ENCODE measurements at regions not wholly inside any gene's neighbourhood (a gene's known extent, or its start where the extent isn't known, plus 50 kb on each side); places are given as distances from the start of the nearest gene placed in this dataset.

DNA sequence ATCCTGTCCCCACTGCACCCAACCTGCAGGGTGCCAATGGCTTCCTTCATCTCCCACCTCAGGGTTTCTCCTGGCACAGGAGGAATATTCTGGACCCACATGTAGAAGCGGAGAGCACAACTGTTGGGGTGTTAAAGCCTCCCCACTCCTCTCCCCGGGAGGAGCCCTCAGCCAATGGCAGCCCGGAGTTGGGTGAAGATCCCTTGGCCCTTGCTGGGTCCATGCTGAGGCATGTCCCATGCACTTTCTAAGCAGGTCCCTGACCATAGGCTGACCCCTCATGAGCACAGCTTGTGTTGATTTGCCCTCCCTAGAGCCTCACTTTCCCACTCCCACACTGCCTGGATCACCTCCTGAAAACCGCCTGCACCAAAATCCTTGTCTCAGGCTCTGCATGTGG, 97.2 kb upstream of the PMEPA1 start:
- ChIA-PET POLR2A (ENCODE audit: low non-redundant PET) (no interaction called here), CTCF (interaction anchor here (0.6 to 1.0 kb wide), 2 partner anchors 13 to 427 kb away, joined by 3 to 9 read pairs; no protein-coding TSS in a partner anchor)
- TF ChIP-seq, protein P1, sequence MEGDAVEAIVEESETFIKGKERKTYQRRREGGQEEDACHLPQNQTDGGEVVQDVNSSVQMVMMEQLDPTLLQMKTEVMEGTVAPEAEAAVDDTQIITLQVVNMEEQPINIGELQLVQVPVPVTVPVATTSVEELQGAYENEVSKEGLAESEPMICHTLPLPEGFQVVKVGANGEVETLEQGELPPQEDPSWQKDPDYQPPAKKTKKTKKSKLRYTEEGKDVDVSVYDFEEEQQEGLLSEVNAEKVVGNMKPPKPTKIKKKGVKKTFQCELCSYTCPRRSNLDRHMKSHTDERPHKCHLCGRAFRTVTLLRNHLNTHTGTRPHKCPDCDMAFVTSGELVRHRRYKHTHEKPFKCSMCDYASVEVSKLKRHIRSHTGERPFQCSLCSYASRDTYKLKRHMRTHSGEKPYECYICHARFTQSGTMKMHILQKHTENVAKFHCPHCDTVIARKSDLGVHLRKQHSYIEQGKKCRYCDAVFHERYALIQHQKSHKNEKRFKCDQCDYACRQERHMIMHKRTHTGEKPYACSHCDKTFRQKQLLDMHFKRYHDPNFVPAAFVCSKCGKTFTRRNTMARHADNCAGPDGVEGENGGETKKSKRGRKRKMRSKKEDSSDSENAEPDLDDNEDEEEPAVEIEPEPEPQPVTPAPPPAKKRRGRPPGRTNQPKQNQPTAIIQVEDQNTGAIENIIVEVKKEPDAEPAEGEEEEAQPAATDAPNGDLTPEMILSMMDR (conservative IDR thresholded peaks at IDR 0.05; ENCODE audit: low read depth), result no peak
- DNase-seq (ENCODE audit: low spot score), result no peak
- H3K27ac ChIP-seq, result no peak overlapping the region

GRCh38 chr20:57806476-57806875, 96.7 kb upstream of the PMEPA1 start:
- no peak overlapping the region for H3K27ac ChIP-seq
- ChIA-PET CTCF (interaction anchor here (0.6 kb wide), 2 partner anchors 325 to 428 kb away, joined by 4 to 9 read pairs; no protein-coding TSS in a partner anchor), POLR2A (ENCODE audit: low non-redundant PET) (no interaction called here)
- TF ChIP-seq, protein P1 (conservative IDR thresholded peaks at IDR 0.05; ENCODE audit: low read depth), result no peak
- DNase-seq (ENCODE audit: low spot score), result no peak

- H3K27ac ChIP-seq, result no peak overlapping the region
- TF ChIP-seq, protein P1 (conservative IDR thresholded peaks at IDR 0.05; ENCODE audit: low read depth), result no peak
- peak; percentile 56 for DNase-seq (ENCODE audit: low spot score)
- CTCF ChIA-PET, result no interaction called here
- POLR2A ChIA-PET (ENCODE audit: low non-redundant PET), result no interaction called here
Observed at GRCh38 chr20:57805747-57806146, 95.9 kb upstream of the PMEPA1 start.

GRCh38 chr20:57804470-57805250, 94.8 kb upstream of the PMEPA1 start:
- CTCF ChIA-PET, result interaction anchor here (0.7 to 1.5 kb wide), 2 partner anchors 12 to 302 kb away, joined by 3 to 5 read pairs; no protein-coding TSS in a partner anchor
- TF ChIP-seq, protein P1 (conservative IDR thresholded peaks at IDR 0.05; ENCODE audit: low read depth), result no peak
- no peak for DNase-seq (ENCODE audit: low spot score)
- POLR2A ChIA-PET (ENCODE audit: low non-redundant PET), result no interaction called here
- H3K27ac ChIP-seq, result no peak overlapping the region

- no peak for DNase-seq (ENCODE audit: low spot score)
- ChIA-PET CTCF (interaction anchor here (0.5 to 1.5 kb wide), 2 partner anchors 13 to 90 kb away, joined by 3 to 5 read pairs; no protein-coding TSS in a partner anchor), POLR2A (ENCODE audit: low non-redundant PET) (no interaction called here)
- H3K27ac ChIP-seq, result no peak overlapping the region
- TF ChIP-seq, protein P1 (conservative IDR thresholded peaks at IDR 0.05; ENCODE audit: low read depth), result no peak
Observed at GRCh38 chr20:57803508-57804005, 93.7 kb upstream of the PMEPA1 start.

GRCh38 chr20:57802765-57803507, 93.1 kb upstream of the PMEPA1 start:
- ChIA-PET CTCF (interaction anchor here (0.5 to 1.5 kb wide), 2 partner anchors 14 to 90 kb away, joined by 3 to 5 read pairs; no protein-coding TSS in a partner anchor), POLR2A (ENCODE audit: low non-redundant PET) (no interaction called here)
- TF ChIP-seq, protein P1 (conservative IDR thresholded peaks at IDR 0.05; ENCODE audit: low read depth), result no peak
- no peak overlapping the region for H3K27ac ChIP-seq
- DNase-seq (ENCODE audit: low spot score), result no peak

Data from RWPE1 (cell line).